ENCODE measurements at regions not wholly inside any gene's neighbourhood (a gene's known extent, or its start where the extent isn't known, plus 50 kb on each side); places are given as distances from the start of the nearest gene placed in this dataset.

GRCh38 chr2:217062768-217063167, 202.9 kb upstream of the TNP1 start:
- TF ChIP-seq POU2F2 (IDR thresholded peaks at IDR 0.05; ENCODE audit: low read depth, low read length) (no peak), POLR2A (IDR thresholded peaks at IDR 0.05; ENCODE audit: low read depth, low read length) (no peak), SPI1 (IDR thresholded peaks at IDR 0.05; ENCODE audit: low read depth, low read length) (no peak), TAF1 (IDR thresholded peaks at IDR 0.05; ENCODE audit: low read depth, low read length) (no peak), POLR2AphosphoS5 (IDR thresholded peaks at IDR 0.05; ENCODE audit: low read depth, low read length) (no peak)
